Left renal pelvis (tissue), 4 donors: ENCODE measurements at regions not wholly inside any gene's neighbourhood (a gene's known extent, or its start where the extent isn't known, plus 50 kb on each side); places are given as distances from the start of the nearest gene placed in this dataset.
"Not testable (repeated sequence)": the region's sequence is repeated elsewhere in the genome, so short reads cannot be mapped to it uniquely, and the experiment has no call there.

Experiments used
- DNase-seq, 4 donors: peaks; one replicate each; pipeline ENCODE4 v3.0.0-alpha.2; 2013; ENCODE audit warnings: low read depth in 4 of 4, low spot score in 3 of 4

GRCh38 chr1:115147928-115148327, 58.6 kb upstream of the TSPAN2 start:
- DNase-seq: not testable (repeated sequence)

GRCh38 chr1:115145226-115145625, 55.9 kb upstream of the TSPAN2 start:
- no peak for DNase-seq

- DNase-seq: no peak
These were observed 54.9 kb upstream of the TSPAN2 start for GRCh38 chr1:115144176-115144575.

GRCh38 chr1:115142616-115143015, 53.3 kb upstream of the TSPAN2 start:
- DNase-seq: no peak

GRCh38 chr1:115141145-115141454, 51.8 kb upstream of the TSPAN2 start:
- DNase-seq: no peak

GRCh38 chr1:115140442-115141144, 51.3 kb upstream of the TSPAN2 start:
- DNase-seq: no peak

- DNase-seq: no peak
These were observed 50.1 kb upstream of the TSPAN2 start for GRCh38 chr1:115139381-115139780.
